ENCODE measurements at regions not wholly inside any gene's neighbourhood (a gene's known extent, or its start where the extent isn't known, plus 50 kb on each side); places are given as distances from the start of the nearest gene placed in this dataset.

- no peak for DNase-seq
These were observed 49.8 kb upstream of the RAP1B start for GRCh38 chr12:68560851-68561422.

Data from NCI-H1092 (cell line).